ENCODE measurements at regions not wholly inside any gene's neighbourhood (a gene's known extent, or its start where the extent isn't known, plus 50 kb on each side); places are given as distances from the start of the nearest gene placed in this dataset.
"Not testable (repeated sequence)": the region's sequence is repeated elsewhere in the genome, so short reads cannot be mapped to it uniquely, and the experiment has no call there.

GRCh38 chr3:177787279-177788041, 590.2 kb upstream of the TBL1XR1 start:
- no peak for DNase-seq (ENCODE audit: low read depth)

GRCh38 chr3:177789500-177789899, 592.2 kb upstream of the TBL1XR1 start:
- no peak for DNase-seq (ENCODE audit: low read depth)

GRCh38 chr3:177792311-177793030, 595.2 kb upstream of the TBL1XR1 start:
- DNase-seq (ENCODE audit: low read depth), result no peak

GRCh38 chr3:177793451-177793850, 596.2 kb upstream of the TBL1XR1 start:
- no peak for DNase-seq (ENCODE audit: low read depth)

GRCh38 chr3:177795216-177795615, 597.9 kb upstream of the TBL1XR1 start:
- no peak for DNase-seq (ENCODE audit: low read depth)

- DNase-seq (ENCODE audit: low read depth), result no peak
Measured at GRCh38 chr3:177795859-177796258, 598.6 kb upstream of the TBL1XR1 start.

GRCh38 chr3:177800147-177800546, 602.9 kb upstream of the TBL1XR1 start:
- DNase-seq (ENCODE audit: low read depth), result not testable (repeated sequence)

- DNase-seq (ENCODE audit: low read depth), result no peak
Measured at GRCh38 chr3:177800561-177800960, 603.3 kb upstream of the TBL1XR1 start.

GRCh38 chr3:177802151-177802900, 605.0 kb upstream of the TBL1XR1 start:
- no peak for DNase-seq (ENCODE audit: low read depth)

GRCh38 chr3:177803500-177803899, 606.2 kb upstream of the TBL1XR1 start:
- DNase-seq (ENCODE audit: low read depth), result no peak

GRCh38 chr3:177804032-177804431, 606.8 kb upstream of the TBL1XR1 start:
- DNase-seq (ENCODE audit: low read depth), result no peak

- no peak for DNase-seq (ENCODE audit: low read depth)
Measured at GRCh38 chr3:177804646-177805045, 607.4 kb upstream of the TBL1XR1 start.

GRCh38 chr3:177807150-177807875, 610.0 kb upstream of the TBL1XR1 start:
- DNase-seq (ENCODE audit: low read depth), result no peak

- not testable (repeated sequence) for DNase-seq (ENCODE audit: low read depth)
Measured at GRCh38 chr3:177808928-177809478, 611.7 kb upstream of the TBL1XR1 start.

GRCh38 chr3:177810162-177810623, 612.9 kb upstream of the TBL1XR1 start:
- no peak for DNase-seq (ENCODE audit: low read depth)

GRCh38 chr3:177811112-177811511, 613.8 kb upstream of the TBL1XR1 start:
- DNase-seq (ENCODE audit: low read depth), result no peak

GRCh38 chr3:177811835-177812234, 614.6 kb upstream of the TBL1XR1 start:
- DNase-seq (ENCODE audit: low read depth), result no peak

GRCh38 chr3:177812492-177812891, 615.2 kb upstream of the TBL1XR1 start:
- no peak for DNase-seq (ENCODE audit: low read depth)

- no peak for DNase-seq (ENCODE audit: low read depth)
Measured at GRCh38 chr3:177813322-177813721, 616.0 kb upstream of the TBL1XR1 start.

GRCh38 chr3:177816667-177817208, 619.5 kb upstream of the TBL1XR1 start:
- DNase-seq (ENCODE audit: low read depth), result no peak

GRCh38 chr3:177817751-177818150, 620.5 kb upstream of the TBL1XR1 start:
- no peak for DNase-seq (ENCODE audit: low read depth)
